Renal pelvis (tissue), 1 donor: ENCODE measurements at regions not wholly inside any gene's neighbourhood (a gene's known extent, or its start where the extent isn't known, plus 50 kb on each side); places are given as distances from the start of the nearest gene placed in this dataset.
"Not testable (repeated sequence)": the region's sequence is repeated elsewhere in the genome, so short reads cannot be mapped to it uniquely, and the experiment has no call there.

Experiments
- DNase-seq: peaks from one replicate; pipeline ENCODE4 v3.0.0-alpha.2; 2013

GRCh38 chr2:139410147-139410832 is 630.1 kb upstream of the NXPH2 start:
- not testable (repeated sequence) for DNase-seq

GRCh38 chr2:139409212-139409611 is 629.0 kb upstream of the NXPH2 start:
- DNase-seq, result no peak

GRCh38 chr2:139403948-139404347 is 623.8 kb upstream of the NXPH2 start:
- no peak for DNase-seq

GRCh38 chr2:139394801-139395200 is 614.6 kb upstream of the NXPH2 start:
- DNase-seq, result no peak

- DNase-seq, result no peak
These were observed 609.2 kb upstream of the NXPH2 start for GRCh38 chr2:139389391-139389790.

GRCh38 chr2:139386401-139386800 is 606.2 kb upstream of the NXPH2 start:
- no peak for DNase-seq

GRCh38 chr2:139383532-139383931 is 603.3 kb upstream of the NXPH2 start:
- no peak for DNase-seq

GRCh38 chr2:139380051-139380450 is 599.9 kb upstream of the NXPH2 start:
- DNase-seq, result no peak

- no peak for DNase-seq
These were observed 598.2 kb upstream of the NXPH2 start for GRCh38 chr2:139378373-139378772.

GRCh38 chr2:139374296-139374850 is 594.2 kb upstream of the NXPH2 start:
- DNase-seq, result peak; percentile 4

- DNase-seq, result no peak
These were observed 589.5 kb upstream of the NXPH2 start for GRCh38 chr2:139369423-139370409.

GRCh38 chr2:139367416-139367815 is 587.2 kb upstream of the NXPH2 start:
- no peak for DNase-seq

GRCh38 chr2:139366681-139367080 is 586.5 kb upstream of the NXPH2 start:
- no peak for DNase-seq

- no peak for DNase-seq
These were observed 585.0 kb upstream of the NXPH2 start for GRCh38 chr2:139365189-139365588.

- no peak for DNase-seq
These were observed 580.5 kb upstream of the NXPH2 start for GRCh38 chr2:139360654-139361053.

- DNase-seq, result no peak
These were observed 579.6 kb upstream of the NXPH2 start for GRCh38 chr2:139359818-139360217.

- DNase-seq, result no peak
These were observed 577.8 kb upstream of the NXPH2 start for GRCh38 chr2:139357972-139358371.

GRCh38 chr2:139354518-139354917 is 574.3 kb upstream of the NXPH2 start:
- DNase-seq, result no peak

GRCh38 chr2:139353874-139354273 is 573.7 kb upstream of the NXPH2 start:
- DNase-seq, result no peak

- no peak for DNase-seq
These were observed 537.1 kb upstream of the NXPH2 start for GRCh38 chr2:139317259-139317658.

- no peak for DNase-seq
These were observed 533.9 kb upstream of the NXPH2 start for GRCh38 chr2:139314059-139314458.

GRCh38 chr2:139296672-139297209 is 516.6 kb upstream of the NXPH2 start:
- DNase-seq, result no peak
